Mucosa of descending colon (tissue), 3 donors: ENCODE measurements at regions not wholly inside any gene's neighbourhood (a gene's known extent, or its start where the extent isn't known, plus 50 kb on each side); places are given as distances from the start of the nearest gene placed in this dataset.

Source experiments
- ATAC-seq: fragments of 200-7000 bp; cut with Tn5 transposase; one replicate; pipeline ENCODE4 v1.9.1; 2020; ENCODE audit warnings: mild to moderate bottlenecking, moderate library complexity
- DNase-seq, 3 donors: peaks; one replicate each; pipeline ENCODE4 v3.0.0-alpha.2; 2020
- H3K36me3 ChIP-seq: fragments of 200-600 bp; one replicate; pipeline ENCODE4 v1.8.0; 2021; ENCODE audit warnings: low read depth, mild to moderate bottlenecking
- H3K4me1 ChIP-seq: fragments of 200-600 bp; one replicate; pipeline ENCODE4 v1.8.0; 2021; ENCODE audit warnings: low read depth, mild to moderate bottlenecking
- H3K4me3 ChIP-seq: fragments of 200-600 bp; one replicate; pipeline ENCODE4 v1.8.0; 2021; ENCODE audit warnings: mild to moderate bottlenecking
- H3K9me3 ChIP-seq: fragments of 200-600 bp; one replicate; pipeline ENCODE4 v1.8.0; 2021; ENCODE audit warnings: mild to moderate bottlenecking
- intact Hi-C, 2 donors: fragments of 100-400 bp; cut with DNase I in 1 of 2; cut with micrococcal nuclease in 1 of 2; formaldehyde crosslinking; loops; one replicate each; pipeline versions ENCODE4 v1.11.0 to v1.11.1; 2022; cut with DNase I, micrococcal nuclease
- TF ChIP-seq, protein P1 (sequence below): fragments of 200-600 bp; IDR thresholded peaks from one replicate; pipeline ENCODE4 v1.8.0; 2022; ENCODE audit warnings: antibody characterized with exemption, mild to moderate bottlenecking
- donor health status: DM: no; HTN: no; CAD: no; lungs with moderate emphysema.
- donor health status: DM: no; HTN: no; CAD: no.
- donor health status: DM: no; HTN: yes; CAD: no.

DNA sequence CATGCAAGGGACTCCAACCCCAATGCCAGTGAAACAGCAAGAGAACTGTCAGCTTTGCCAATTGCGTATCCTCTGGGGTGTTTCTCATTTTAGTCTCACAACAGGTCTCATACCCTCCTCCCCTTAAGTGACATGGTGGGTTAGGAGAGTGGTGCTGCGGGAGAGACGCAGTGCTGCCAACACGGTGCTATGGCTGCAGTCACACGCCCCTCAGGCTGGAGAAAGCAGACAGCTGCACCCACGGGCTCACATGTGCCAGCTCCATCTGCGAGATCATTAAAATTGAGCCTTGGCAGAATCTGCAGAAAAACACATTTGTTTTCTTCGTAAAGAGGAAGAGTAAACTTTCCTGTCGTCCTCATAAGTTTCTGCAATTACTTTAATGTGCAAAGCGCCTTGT lies 114.7 kb downstream of the ANKRD60 start:
- Histone ChIP-seq H3K9me3 (no peaks in the 10 kb centered on the region), H3K4me1 (no peaks in the 10 kb centered on the region), H3K4me3 (no peak overlapping the region), H3K36me3 (no peaks in the 10 kb centered on the region)
- TF ChIP-seq, protein P1, sequence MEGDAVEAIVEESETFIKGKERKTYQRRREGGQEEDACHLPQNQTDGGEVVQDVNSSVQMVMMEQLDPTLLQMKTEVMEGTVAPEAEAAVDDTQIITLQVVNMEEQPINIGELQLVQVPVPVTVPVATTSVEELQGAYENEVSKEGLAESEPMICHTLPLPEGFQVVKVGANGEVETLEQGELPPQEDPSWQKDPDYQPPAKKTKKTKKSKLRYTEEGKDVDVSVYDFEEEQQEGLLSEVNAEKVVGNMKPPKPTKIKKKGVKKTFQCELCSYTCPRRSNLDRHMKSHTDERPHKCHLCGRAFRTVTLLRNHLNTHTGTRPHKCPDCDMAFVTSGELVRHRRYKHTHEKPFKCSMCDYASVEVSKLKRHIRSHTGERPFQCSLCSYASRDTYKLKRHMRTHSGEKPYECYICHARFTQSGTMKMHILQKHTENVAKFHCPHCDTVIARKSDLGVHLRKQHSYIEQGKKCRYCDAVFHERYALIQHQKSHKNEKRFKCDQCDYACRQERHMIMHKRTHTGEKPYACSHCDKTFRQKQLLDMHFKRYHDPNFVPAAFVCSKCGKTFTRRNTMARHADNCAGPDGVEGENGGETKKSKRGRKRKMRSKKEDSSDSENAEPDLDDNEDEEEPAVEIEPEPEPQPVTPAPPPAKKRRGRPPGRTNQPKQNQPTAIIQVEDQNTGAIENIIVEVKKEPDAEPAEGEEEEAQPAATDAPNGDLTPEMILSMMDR: no peak
- intact Hi-C loops: no loop called here
- DNase-seq: no peak
- ATAC-seq: no peak

DNA sequence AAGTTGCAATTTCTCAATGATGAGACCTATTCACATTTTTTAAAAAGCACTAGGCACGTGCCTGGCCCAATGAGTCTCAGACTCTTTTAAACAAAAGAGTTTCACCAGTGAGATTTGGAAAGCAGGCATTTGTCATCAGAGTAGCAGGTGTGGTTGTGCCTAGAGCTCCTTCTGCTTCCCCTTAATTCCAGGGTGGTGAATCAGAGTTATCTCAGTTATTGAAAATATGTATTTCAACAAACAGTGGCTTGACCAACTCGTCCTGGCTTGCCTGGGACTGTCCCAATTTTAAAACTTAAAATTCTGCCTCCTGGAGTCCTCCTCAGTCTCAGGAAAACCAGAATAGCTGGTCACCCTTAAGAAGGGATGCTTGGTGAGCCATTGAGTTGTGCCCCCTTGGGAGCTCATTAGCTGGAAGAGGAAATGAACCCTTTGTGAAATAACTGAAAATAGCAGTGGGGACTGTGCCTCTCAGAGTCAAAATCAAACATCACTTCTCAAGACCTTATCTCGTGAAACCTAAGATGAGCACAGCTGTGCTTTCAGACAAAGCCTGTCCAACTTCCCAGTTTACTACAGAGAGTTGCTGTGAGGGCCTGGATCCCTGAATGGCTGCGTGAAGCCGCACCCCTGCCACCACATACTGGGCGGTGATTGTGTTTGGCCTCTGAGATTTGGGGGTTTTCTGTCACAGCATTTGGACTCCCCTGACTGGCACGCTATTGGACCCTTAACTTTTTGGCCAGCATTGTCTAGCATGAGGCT lies 116.3 kb downstream of the ANKRD60 start:
- DNase-seq: no peak

DNA sequence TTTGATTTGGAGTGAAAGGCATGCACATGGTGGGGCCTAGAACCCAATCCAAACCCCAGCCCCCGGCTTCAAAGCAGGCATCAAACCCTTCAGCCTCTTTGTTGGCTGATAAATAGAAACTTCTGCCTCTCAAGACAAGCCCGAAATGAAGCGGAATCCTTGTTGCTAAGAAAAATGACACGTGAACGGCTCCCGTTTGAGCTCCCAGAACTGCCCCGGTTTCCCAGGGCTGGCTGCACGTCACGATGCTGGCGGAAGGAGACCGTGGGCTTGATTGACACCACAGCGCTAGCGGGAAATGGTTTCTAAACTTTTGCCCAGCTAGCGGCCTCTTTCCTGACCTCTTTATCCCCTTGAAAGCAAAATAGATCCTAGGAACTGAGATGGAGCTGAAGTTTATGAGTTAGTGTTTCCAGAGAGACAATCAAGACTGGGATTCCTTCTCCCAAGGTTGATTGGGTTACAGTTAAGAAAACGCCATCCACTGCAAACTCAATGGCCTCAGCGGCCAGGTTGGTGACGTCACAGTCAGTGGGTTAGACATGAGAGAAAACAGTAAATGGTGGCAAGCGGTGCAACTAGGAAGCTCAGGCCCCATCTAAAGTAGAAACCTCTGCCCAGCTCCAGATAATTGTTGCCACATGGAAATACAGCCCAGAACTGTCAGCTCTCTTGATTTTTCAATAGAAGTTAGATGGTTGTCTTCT lies 117.0 kb downstream of the ANKRD60 start:
- no peak for ATAC-seq
- DNase-seq: no peak

More for the DNA sequence above, 116.3 kb downstream of the ANKRD60 start:
- ATAC-seq: no peak
- Histone ChIP-seq H3K36me3 (no peaks in the 10 kb centered on the region), H3K9me3 (no peaks in the 10 kb centered on the region), H3K4me3 (no peak overlapping the region), H3K4me1 (no peaks in the 10 kb centered on the region)
- intact Hi-C loops: no loop called here
- TF ChIP-seq, protein P1: no peak

DNA sequence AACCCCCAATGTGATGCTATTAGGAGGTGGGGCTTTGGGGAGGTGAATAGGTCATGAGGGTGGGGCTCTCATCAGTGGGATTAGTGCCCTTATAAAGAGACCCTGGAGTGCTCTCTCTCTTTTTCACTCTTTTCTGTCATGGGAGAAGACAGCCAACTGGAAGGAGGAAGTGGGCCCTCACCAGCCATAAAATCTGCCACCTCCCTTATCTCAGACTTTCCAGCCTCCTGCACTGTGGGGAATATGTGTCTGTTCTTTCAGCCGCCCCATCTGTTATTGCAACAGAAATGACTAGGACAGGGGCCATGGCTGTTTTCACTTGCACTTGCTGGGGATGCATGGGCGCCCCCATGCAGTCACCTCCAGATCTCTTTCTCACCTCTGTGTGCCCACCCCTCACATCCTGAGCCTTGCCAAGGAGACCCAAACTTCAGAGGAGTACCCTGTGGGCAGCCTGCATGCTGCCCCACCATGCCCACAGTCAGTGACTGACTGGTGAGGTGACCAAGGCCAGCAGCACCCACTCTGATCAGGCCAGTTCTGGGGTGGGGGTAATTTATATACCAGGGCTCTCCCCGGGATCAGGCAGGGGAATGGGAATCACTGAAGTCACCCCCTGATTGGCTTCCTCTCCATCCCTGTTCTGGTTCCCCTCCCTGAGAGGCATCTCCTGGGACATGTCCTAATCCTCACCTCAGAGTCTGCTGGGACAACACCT lies 118.4 kb downstream of the ANKRD60 start:
- H3K4me3 ChIP-seq: no peak overlapping the region
- DNase-seq (no peak), ATAC-seq (no peak)
- H3K9me3 ChIP-seq: no peaks in the 10 kb centered on the region
- TF ChIP-seq, protein P1: no peak
- H3K36me3 ChIP-seq: no peaks in the 10 kb centered on the region
- no peaks in the 10 kb centered on the region for H3K4me1 ChIP-seq
- intact Hi-C loops: no loop called here

More for the DNA sequence above, 117.0 kb downstream of the ANKRD60 start:
- TF ChIP-seq, protein P1: no peak
- H3K4me3 ChIP-seq: no peak overlapping the region
- no peaks in the 10 kb centered on the region for H3K36me3 ChIP-seq
- intact Hi-C loops: no loop called here
- no peaks in the 10 kb centered on the region for H3K9me3 ChIP-seq
- H3K4me1 ChIP-seq: no peaks in the 10 kb centered on the region

DNA sequence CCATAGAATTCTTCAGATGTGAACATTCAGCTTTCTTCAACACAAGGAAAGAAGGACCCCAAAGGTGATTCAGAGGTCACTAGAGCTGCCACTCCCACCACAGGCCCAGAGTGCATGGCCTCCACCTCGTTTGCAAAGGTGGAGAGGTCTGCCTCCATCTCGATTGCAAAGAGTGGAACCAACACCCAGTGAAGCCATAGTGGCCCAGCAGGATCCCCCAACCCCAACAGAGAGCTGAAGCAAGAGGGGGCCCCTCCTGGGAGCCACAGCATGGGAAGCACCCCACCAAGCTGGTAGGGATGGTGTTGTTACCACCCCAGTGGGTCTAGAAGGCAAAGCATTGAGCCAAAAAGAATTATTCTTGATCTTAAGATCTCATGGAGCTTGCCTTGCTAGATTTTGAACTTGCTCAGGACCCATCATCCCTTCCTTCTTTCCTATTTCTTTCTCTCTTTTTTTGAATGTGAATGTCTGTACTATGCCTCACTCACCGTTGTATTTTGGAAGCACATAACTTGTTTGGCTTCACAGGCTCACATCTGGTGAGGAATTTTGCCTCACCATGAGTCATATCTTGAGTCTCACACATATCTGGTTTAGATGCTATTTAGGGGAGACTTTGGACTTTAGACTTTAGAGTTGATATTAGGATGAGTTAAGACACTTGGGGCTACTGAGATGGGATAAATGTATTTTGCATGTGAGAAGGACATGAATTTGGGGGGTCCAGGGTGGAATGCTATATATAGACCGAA lies 119.2 kb downstream of the ANKRD60 start:
- Histone ChIP-seq H3K36me3 (no peaks in the 10 kb centered on the region), H3K9me3 (no peaks in the 10 kb centered on the region), H3K4me1 (no peaks in the 10 kb centered on the region), H3K4me3 (no peak overlapping the region)
- ATAC-seq: no peak
- intact Hi-C loops: no loop called here
- TF ChIP-seq, protein P1: no peak
- no peak for DNase-seq
